Progenitor cell of endocrine pancreas (in vitro differentiated cells): ENCODE measurements at regions not wholly inside any gene's neighbourhood (a gene's known extent, or its start where the extent isn't known, plus 50 kb on each side); places are given as distances from the start of the nearest gene placed in this dataset.

ENCODE experiments used
- DNase-seq: peaks from one replicate; pipeline ENCODE4 v3.0.0; 2021; ENCODE audit warnings: low spot score; ENCODE audit not compliant: unreplicated experiment
- H3K27ac Mint-ChIP-seq: 2 replicates; pipeline ENCODE4 v1.8.0; 2021; ENCODE audit warnings: mild to moderate bottlenecking, moderate library complexity, mixed read lengths
- H3K27me3 Mint-ChIP-seq: 2 replicates; pipeline ENCODE4 v1.8.0; 2021; ENCODE audit warnings: mixed read lengths
- H3K36me3 Mint-ChIP-seq: 2 replicates; pipeline ENCODE4 v1.8.0; 2022; ENCODE audit warnings: mixed read lengths; ENCODE audit not compliant: insufficient read depth
- H3K4me1 Mint-ChIP-seq: 2 replicates; pipeline ENCODE4 v1.8.0; 2021; ENCODE audit warnings: low read depth, mixed read lengths
- H3K4me3 Mint-ChIP-seq: 2 replicates; pipeline ENCODE4 v1.8.0; 2021; ENCODE audit warnings: low read depth, mild to moderate bottlenecking, moderate library complexity, mixed read lengths
- H3K9me3 Mint-ChIP-seq: 2 replicates; pipeline ENCODE4 v1.8.0; 2021; ENCODE audit warnings: low read depth, mixed read lengths
- CTCF ChIP-seq: fragments of 200-600 bp; sonication (generic); IDR thresholded peaks from one replicate; pipeline ENCODE4 v1.5.0; 2021; ENCODE audit warnings: antibody characterized with exemption, mild to moderate bottlenecking; ENCODE audit not compliant: unreplicated experiment

DNA sequence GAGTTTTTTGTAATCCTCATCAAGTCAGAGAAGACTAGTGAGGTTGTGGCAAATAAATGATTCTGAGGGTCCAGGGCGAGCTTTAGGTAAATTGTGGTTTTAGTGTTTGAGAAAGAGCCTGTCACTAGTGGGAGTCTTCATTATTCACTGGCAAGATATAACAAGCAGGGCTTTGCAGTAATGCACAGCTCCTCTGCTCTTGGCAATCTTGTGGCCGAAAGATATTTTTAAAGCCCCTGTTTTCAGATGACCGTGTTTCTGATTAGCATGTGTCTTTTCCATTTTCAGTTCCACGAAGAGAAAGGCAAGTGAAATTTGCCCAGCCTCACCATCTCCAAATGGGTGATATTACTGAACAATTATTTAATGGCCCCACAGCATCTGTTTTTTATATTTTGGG is 154.0 kb upstream of the BCL6 start:
- peaks cover 6% of the 10 kb centered on the region for H3K27me3 Mint-ChIP-seq

DNA sequence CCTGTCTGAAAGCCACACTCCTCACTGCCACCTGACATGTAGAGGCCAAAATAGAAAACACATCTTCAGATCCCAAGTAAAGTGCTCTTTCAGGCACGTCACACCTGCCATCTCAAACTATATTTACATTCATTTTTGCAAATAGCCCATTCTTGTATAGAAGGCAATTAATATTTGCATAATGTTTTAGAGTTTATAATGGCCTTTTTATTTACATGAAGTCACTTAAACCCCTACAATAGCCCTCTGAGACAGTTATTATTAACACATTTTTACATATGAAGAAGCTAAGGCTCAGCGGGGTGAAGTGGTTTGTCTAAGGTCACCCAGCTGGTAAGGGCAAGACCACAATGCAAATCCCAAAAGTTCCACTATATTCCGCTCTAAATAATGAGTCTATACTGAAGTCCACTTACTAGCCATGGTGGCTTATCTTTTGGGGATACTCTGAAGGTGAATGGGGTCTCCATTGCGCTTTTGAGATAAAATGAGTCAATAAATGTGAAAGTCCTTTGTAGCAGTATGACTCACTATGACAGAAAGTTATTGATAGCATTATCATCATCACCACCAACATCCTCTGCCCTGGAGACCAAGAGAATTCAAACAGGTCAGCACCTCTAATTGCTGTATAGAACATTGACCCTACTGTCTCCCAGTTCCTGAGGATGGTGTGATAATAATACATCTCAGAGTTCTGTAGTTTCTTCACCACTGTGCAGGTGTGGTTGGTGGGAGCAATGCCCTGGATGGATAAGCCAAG is 155.9 kb upstream of the BCL6 start:
- no peak for TF ChIP-seq CTCF
- Mint-ChIP-seq H3K4me3 (no peak overlapping the region), H3K27me3 (peaks cover 6% of the 10 kb centered on the region), H3K36me3 (no peaks in the 10 kb centered on the region), H3K27ac (no peak overlapping the region), H3K9me3 (no peaks in the 10 kb centered on the region), H3K4me1 (no peaks in the 10 kb centered on the region)
- no peak for DNase-seq

More for the DNA sequence above, 154.0 kb upstream of the BCL6 start:
- no peak overlapping the region for H3K4me3 Mint-ChIP-seq
- TF ChIP-seq CTCF = no peak
- no peaks in the 10 kb centered on the region for H3K4me1 Mint-ChIP-seq
- H3K9me3 Mint-ChIP-seq = no peaks in the 10 kb centered on the region
- DNase-seq = no peak
- H3K27ac Mint-ChIP-seq = no peak overlapping the region
- H3K36me3 Mint-ChIP-seq = no peaks in the 10 kb centered on the region

DNA sequence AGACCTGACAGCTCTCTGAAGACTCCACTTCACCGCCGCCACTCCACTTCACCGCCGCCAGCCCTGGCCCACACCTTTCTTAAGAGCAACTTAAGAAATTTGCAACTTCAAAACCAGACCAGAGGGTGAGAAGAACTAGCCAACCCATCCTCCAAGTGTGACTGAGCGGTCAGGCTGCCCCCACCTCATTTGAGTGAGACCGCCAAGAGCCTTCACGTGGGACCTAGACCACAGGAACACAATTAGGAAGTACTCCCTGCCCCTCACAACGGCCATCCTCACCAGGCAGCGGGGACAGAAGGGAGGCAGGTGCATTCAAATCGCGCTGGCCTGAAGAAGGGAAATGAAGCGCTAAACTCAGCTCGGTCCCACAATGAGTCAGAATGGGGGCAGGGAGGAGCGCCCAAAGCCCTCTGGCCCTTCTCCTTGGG is 156.8 kb upstream of the BCL6 start:
- Mint-ChIP-seq H3K27me3 (peaks cover 6% of the 10 kb centered on the region), H3K4me3 (no peak overlapping the region), H3K27ac (no peak overlapping the region), H3K9me3 (no peaks in the 10 kb centered on the region), H3K36me3 (no peaks in the 10 kb centered on the region), H3K4me1 (no peaks in the 10 kb centered on the region)
- TF ChIP-seq CTCF = no peak
- no peak for DNase-seq

DNA sequence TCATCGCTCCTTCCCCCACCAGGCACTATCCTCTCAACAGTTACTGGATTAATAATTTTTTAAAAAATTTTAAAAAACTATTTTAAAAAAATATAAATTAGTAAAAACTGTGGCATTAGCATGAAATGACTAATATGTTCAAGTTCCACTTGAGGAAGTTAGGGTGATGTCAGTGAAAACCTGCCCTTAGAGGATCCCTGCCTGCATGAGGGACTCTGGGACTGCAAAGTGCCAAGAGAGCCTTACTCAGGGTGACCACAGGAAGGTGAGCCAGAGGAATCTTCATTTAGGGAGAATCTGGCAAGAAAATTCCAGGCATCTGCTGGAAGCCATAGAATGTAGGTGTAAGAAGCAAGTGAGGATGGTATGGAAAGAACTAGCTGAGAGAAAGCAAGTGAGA is 157.7 kb upstream of the BCL6 start:
- DNase-seq = no peak
- H3K27me3 Mint-ChIP-seq = peaks cover 8% of the 10 kb centered on the region
- TF ChIP-seq CTCF = no peak
- no peaks in the 10 kb centered on the region for H3K9me3 Mint-ChIP-seq
- no peak overlapping the region for H3K27ac Mint-ChIP-seq
- H3K4me1 Mint-ChIP-seq = no peaks in the 10 kb centered on the region
- no peaks in the 10 kb centered on the region for H3K36me3 Mint-ChIP-seq
- no peak overlapping the region for H3K4me3 Mint-ChIP-seq

GRCh38 chr3:187903697-187904096 is 158.4 kb upstream of the BCL6 start:
- Mint-ChIP-seq H3K4me1 (no peaks in the 10 kb centered on the region), H3K27ac (no peak overlapping the region), H3K27me3 (peaks cover 8% of the 10 kb centered on the region), H3K4me3 (no peak overlapping the region), H3K36me3 (no peaks in the 10 kb centered on the region), H3K9me3 (no peaks in the 10 kb centered on the region)
- TF ChIP-seq CTCF = no peak
- DNase-seq = no peak
